OCI-LY3 (cell line): ENCODE measurements at regions not wholly inside any gene's neighbourhood (a gene's known extent, or its start where the extent isn't known, plus 50 kb on each side); places are given as distances from the start of the nearest gene placed in this dataset.

Experiments used
- CTCF ChIP-seq: fragments of 200-600, 300-600 bp; sonication (generic); IDR thresholded peaks from 2 replicates; pipeline ENCODE4 v1.5.1; 2014; ENCODE audit warnings: antibody characterized with exemption, low read length, low read depth
- EZH2phosphoT487 ChIP-seq: fragments of 200-600 bp; shearing (Covaris generic); IDR thresholded peaks from 2 replicates; pipeline ENCODE4 v1.6.1; 2018; ENCODE audit warnings: antibody characterized with exemption, mixed run types, low read depth

DNA sequence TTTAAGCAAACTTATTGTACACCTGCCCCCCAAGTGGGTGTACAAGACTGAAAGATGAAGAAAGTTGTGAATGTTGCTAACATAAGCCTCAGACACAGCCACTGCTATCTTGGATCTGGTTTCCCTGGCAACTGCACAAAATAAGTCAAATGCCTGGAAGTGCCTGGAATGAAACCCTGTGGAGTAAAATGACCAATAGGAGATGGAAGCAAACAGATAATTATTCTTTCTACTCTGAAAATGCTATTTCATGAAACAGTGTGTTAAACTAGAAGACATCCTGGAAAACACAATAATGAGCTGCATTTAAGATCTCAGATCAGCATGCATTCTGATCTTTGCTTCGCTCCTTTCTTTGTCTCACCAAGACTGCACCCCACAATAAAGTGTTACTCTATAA, 1016.0 kb downstream of the ARAP2 start:
- TF ChIP-seq CTCF: no peak
- no peak for TF ChIP-seq EZH2phosphoT487
